Ectodermal cell (in vitro differentiated cells): ENCODE measurements at regions not wholly inside any gene's neighbourhood (a gene's known extent, or its start where the extent isn't known, plus 50 kb on each side); places are given as distances from the start of the nearest gene placed in this dataset.

Source experiments
- H3K27ac ChIP-seq: 2 replicates; pipeline ENCODE4 v1.7.0; 2013; ENCODE audit warnings: mild to moderate bottlenecking, low read depth, low read length; ENCODE audit not compliant: insufficient read depth, poor library complexity, severe bottlenecking
- H3K27me3 ChIP-seq: 2 replicates; pipeline ENCODE4 v1.7.0; 2013; ENCODE audit warnings: mild to moderate bottlenecking, low read length; ENCODE audit not compliant: insufficient read depth, control insufficient read depth, poor library complexity, severe bottlenecking
- H3K36me3 ChIP-seq: one replicate; pipeline ENCODE4 v1.7.0; 2013; ENCODE audit warnings: low read length; ENCODE audit not compliant: control insufficient read depth, insufficient read depth
- H3K4me1 ChIP-seq: one replicate; pipeline ENCODE4 v1.7.0; 2013; ENCODE audit warnings: low read length; ENCODE audit not compliant: control insufficient read depth, insufficient read depth
- H3K4me3 ChIP-seq: 2 replicates; pipeline ENCODE4 v1.7.0; 2013; ENCODE audit warnings: low read depth, low read length, control low read depth; ENCODE audit not compliant: insufficient read depth
- H3K9me3 ChIP-seq: 2 replicates; pipeline ENCODE4 v1.7.0; 2013; ENCODE audit warnings: mild to moderate bottlenecking, low read length, moderate library complexity; ENCODE audit not compliant: control insufficient read depth
- WGBS, 2 experiments: methylation state at CpG; one replicate each; pipeline ENCODE4 v1.1.7; 2013; ENCODE audit warnings: missing lambda C conversion rate in 2 of 2; 5-methylcytosine and 5-hydroxymethylcytosine counted together

DNA sequence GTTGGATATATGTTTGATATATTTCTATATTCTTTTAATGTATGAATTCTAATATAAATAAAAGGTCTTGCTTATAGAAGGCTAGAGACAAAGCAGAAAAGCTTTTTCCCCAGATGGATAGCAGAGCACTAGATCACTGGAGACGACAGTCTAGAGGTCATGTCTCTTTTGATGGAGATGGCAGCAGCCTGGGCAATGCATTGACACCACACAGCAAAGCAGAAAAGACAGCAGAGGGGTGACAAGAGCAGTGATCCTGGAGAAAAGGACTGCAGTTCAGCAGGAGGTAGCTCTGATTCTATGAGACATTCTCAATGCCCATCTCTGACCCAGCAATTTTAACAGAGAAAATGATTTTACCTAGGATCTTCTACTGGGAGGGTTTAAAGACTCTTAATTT is 210.6 kb downstream of the DTHD1 start:
- H3K9me3 ChIP-seq: no peaks in the 10 kb centered on the region
- WGBS, 2 experiments: 69 to 77% methylated on average over 1 of the region's 1 CpG
- no peaks in the 10 kb centered on the region for H3K36me3 ChIP-seq
- H3K4me1 ChIP-seq: no peaks in the 10 kb centered on the region
- H3K4me3 ChIP-seq: no peak overlapping the region
- no peaks in the 10 kb centered on the region for H3K27me3 ChIP-seq
- no peak overlapping the region for H3K27ac ChIP-seq

DNA sequence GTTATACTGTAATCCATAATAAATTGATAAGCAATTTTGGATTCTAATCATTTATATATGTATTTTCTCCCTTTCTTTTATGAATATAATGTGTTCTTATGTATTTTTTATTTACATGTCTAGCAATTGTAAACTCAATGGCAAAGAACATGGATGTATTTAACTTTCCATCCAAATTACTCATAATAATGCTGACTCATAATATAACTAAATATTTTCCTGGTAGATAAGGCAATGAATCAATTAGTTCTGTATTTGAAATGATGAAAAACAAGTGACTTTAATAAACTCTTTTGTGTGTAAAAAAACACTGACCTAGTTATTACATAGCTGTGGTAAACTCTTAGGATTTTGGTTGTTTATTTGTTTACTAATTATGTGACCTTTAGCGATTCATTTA is 211.2 kb downstream of the DTHD1 start:
- no peaks in the 10 kb centered on the region for H3K4me1 ChIP-seq
- no peak overlapping the region for H3K4me3 ChIP-seq
- H3K27ac ChIP-seq: no peak overlapping the region
- no peaks in the 10 kb centered on the region for H3K27me3 ChIP-seq
- H3K36me3 ChIP-seq: no peaks in the 10 kb centered on the region
- H3K9me3 ChIP-seq: no peaks in the 10 kb centered on the region
- WGBS, 2 experiments: no CpG with 5 or more reads among the region's 1 CpG

DNA sequence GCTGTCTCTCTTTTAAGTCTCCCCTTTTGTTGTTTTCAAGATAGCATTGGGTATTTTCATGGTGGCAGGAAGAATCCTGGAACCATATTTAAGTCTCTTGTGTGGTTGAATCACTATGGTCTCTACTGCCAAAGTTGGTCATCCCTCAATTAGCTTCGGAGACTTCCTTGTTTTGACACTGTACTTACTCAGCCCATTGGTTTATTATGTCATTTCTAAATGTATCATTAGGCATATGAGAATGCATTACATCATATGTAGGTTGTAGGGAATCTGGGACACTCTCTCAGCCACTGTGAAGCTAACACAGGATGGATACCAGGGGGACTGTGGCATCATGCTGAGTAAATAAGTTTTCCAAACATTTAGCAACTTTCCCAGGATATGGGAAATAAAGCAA is 211.8 kb downstream of the DTHD1 start:
- H3K9me3 ChIP-seq: no peaks in the 10 kb centered on the region
- 100% methylated on average over 1 of the region's 1 CpG for WGBS, 2 experiments

DNA sequence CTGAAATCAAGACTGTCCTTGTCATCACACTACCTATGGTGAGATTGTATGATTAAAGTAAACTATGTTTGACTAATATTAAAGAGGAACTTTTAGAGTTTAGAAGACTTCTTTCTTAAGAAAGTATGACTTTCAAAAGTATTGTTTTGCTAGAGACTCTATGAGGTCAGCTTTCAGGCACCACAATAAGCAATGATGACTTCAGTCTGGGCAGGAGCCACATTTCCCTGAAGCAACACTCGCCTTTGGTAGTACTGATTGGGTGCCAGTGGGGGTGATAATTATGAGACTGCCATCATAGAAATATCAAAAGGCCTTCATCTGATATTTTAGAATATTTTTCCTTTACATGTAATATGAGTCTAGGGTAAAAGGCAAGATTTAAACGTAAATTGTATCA is 212.6 kb downstream of the DTHD1 start:
- Histone ChIP-seq H3K4me1 (no peaks in the 10 kb centered on the region), H3K27me3 (no peaks in the 10 kb centered on the region), H3K36me3 (no peaks in the 10 kb centered on the region), H3K9me3 (no peaks in the 10 kb centered on the region), H3K27ac (no peak overlapping the region), H3K4me3 (no peak overlapping the region)
- WGBS, 2 experiments: 100% methylated on average over 1 of the region's 2 CpGs; no CpG with 5 or more reads in 1 of the 2 experiments

More for the DNA sequence above, 211.8 kb downstream of the DTHD1 start:
- Histone ChIP-seq H3K36me3 (no peaks in the 10 kb centered on the region), H3K27me3 (no peaks in the 10 kb centered on the region), H3K4me3 (no peak overlapping the region), H3K27ac (no peak overlapping the region), H3K4me1 (no peaks in the 10 kb centered on the region)

DNA sequence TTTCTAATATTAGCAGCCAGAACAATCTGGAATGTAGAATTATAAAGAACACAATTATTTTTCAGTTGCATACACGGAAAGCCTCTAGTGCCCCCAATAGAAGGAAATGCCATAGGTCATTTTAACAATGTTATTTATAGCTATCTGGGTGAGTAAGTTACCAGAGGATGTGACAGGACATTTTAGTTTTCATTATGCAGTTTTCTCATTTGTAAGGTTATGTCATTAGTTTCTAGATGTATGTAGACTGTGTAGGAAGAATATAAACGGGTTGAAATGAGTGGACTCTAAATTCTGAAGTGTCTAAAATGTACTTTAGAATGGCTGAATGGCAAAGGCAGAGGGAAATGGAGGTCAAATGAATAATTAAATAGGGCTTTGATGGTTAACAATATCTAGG is 213.3 kb downstream of the DTHD1 start:
- Histone ChIP-seq H3K36me3 (no peaks in the 10 kb centered on the region), H3K27ac (no peak overlapping the region)
- 92 to 98% methylated on average over 2 of the region's 2 CpGs for WGBS, 2 experiments

DNA sequence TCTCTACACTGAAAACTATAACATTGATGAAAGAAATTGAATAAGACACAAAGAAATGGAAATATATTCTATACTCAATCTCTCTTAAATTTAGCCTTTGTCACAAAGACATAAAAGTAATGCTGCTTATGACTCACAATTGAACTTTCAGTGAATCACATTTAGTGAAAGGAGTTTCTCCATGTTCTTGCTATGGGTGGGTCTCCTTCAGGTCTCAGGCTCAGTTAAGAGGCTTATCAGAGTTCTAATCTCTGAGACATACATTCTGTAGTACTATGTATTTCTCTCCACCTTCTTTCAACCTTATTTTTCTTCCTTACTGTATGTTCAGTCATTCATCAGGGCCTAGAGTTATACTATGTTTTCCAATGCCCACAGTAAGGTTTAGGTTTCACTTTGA is 220.9 kb downstream of the DTHD1 start:
- no peak overlapping the region for H3K4me3 ChIP-seq
- no peaks in the 10 kb centered on the region for H3K9me3 ChIP-seq
- H3K27ac ChIP-seq: no peak overlapping the region
- H3K4me1 ChIP-seq: no peaks in the 10 kb centered on the region
- no peaks in the 10 kb centered on the region for H3K36me3 ChIP-seq
- H3K27me3 ChIP-seq: no peaks in the 10 kb centered on the region

More for the DNA sequence above, 213.3 kb downstream of the DTHD1 start:
- H3K27me3 ChIP-seq: no peaks in the 10 kb centered on the region
- H3K4me1 ChIP-seq: no peaks in the 10 kb centered on the region
- H3K9me3 ChIP-seq: no peaks in the 10 kb centered on the region
- no peak overlapping the region for H3K4me3 ChIP-seq

DNA sequence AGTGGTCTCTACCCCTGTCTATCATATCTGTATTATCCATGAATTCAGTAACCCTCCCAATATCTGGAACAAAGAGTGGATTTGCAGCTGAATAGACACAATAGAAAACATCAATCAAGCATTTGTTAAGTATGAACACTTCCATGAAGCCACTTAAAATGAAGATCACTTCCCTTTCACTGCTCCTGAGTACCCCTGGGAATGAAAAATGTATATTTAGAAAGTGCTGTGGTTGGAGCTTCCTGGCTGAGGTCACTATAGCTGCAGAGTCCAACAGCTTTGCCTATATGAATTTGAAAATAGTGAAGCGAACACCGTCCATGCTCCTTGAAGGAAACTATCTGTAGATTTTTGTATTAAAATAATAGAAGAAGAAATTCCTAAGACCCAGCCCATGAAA is 227.0 kb downstream of the DTHD1 start:
- Histone ChIP-seq H3K9me3 (no peaks in the 10 kb centered on the region), H3K4me1 (no peaks in the 10 kb centered on the region), H3K27ac (no peak overlapping the region), H3K4me3 (no peak overlapping the region), H3K36me3 (no peaks in the 10 kb centered on the region), H3K27me3 (no peaks in the 10 kb centered on the region)
- WGBS, 2 experiments: 85 to 100% methylated on average over 2 of the region's 2 CpGs

DNA sequence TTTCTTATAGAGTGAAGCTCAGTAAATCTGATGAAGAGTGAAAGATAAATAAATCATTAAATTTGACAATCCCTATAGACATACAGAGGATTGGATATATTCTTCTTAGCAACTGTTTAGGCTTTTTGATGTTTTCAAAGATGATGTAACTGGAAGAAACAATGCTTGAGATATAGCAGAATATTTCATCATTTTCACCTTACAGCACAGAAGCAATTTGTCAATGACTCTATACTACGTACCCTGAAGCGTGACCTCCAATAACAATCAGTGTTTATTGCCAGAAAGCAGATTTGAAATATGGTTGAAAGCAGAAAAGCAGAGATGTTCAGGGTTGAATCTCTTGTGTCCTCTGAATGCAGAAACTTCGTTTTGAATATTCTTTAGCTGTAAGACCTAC is 228.4 kb downstream of the DTHD1 start:
- H3K36me3 ChIP-seq: no peaks in the 10 kb centered on the region
- H3K4me1 ChIP-seq: no peaks in the 10 kb centered on the region
- H3K27me3 ChIP-seq: no peaks in the 10 kb centered on the region
- H3K4me3 ChIP-seq: no peak overlapping the region
- WGBS, 2 experiments: 93 to 98% methylated on average over 3 of the region's 3 CpGs
- H3K27ac ChIP-seq: no peak overlapping the region
- no peaks in the 10 kb centered on the region for H3K9me3 ChIP-seq

DNA sequence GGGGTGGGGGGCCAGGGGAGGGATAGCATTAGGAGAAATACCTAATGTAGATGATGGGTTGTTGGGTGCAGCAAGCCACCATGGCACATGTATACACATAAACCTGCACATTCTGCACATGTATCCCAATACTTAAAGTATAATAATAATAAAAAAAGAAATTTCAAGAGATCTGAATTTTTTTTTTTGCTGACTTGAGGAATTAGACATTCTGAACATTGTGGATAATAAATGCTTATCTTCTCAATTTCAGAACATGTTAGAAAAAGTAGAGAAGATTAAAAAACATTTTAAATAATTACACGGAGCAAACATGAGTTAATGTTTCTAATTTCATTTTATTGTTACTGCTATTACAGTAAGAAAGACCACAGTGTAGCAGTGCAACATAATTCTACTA is 230.4 kb downstream of the DTHD1 start:
- Histone ChIP-seq H3K36me3 (no peaks in the 10 kb centered on the region), H3K4me3 (no peak overlapping the region), H3K27me3 (no peaks in the 10 kb centered on the region), H3K27ac (no peak overlapping the region), H3K9me3 (no peaks in the 10 kb centered on the region), H3K4me1 (no peaks in the 10 kb centered on the region)
- no CpG with 5 or more reads among the region's 1 CpG for WGBS, 2 experiments

DNA sequence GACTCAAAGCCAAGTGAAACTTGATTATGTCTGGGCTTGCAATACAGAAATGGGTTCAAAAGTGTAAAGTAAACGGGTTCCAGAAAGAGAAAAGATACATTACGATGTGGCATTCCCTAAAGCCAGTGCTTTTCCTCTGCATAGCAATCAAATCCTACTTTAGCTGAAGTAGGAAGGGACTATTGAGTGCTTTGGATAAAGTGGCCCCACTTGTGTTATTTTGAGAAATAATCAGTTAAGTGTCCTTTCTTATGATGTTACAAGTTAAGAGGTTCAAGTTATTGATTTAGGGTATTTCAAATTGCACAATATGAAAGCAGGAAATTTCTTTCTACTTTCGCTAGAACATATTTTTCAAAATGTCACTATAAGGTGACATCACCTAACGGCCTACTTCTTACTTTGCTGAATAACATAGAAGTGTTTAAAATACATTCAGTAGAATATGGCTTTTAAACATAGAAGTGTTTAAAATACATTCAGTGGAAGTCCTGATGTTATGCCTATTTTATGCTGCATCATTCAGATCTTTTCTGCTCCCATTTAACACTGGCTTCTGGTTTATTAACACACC is 235.2 kb downstream of the DTHD1 start:
- WGBS, 2 experiments: 71 to 83% methylated on average over 2 to 3 of the region's 4 CpGs
- H3K27me3 ChIP-seq: no peaks in the 10 kb centered on the region
- H3K4me1 ChIP-seq: no peaks in the 10 kb centered on the region
- H3K9me3 ChIP-seq: no peaks in the 10 kb centered on the region
- no peaks in the 10 kb centered on the region for H3K36me3 ChIP-seq
- no peak overlapping the region for H3K4me3 ChIP-seq
- no peak overlapping the region for H3K27ac ChIP-seq

DNA sequence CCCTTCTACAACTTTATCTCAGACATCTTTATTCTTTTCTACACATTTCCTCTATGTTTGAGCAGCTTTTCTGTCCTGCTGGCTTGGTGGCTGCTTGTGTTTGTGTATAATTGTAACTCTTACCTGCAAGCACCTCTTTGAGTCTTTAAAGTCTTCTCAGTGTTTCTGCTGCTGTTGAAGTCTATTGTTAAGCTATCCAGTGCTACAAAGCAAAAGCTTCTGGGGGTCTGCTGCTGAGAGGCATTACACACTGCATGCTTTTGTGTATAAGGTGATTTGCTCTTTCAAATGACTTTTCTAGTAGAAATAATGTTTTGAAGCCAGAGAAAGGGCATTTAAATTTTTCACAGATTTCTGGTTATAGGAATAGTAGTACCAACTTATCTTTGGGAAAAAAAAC is 241.8 kb downstream of the DTHD1 start:
- no peak overlapping the region for H3K4me3 ChIP-seq
- H3K4me1 ChIP-seq: no peaks in the 10 kb centered on the region
- no peaks in the 10 kb centered on the region for H3K36me3 ChIP-seq
- H3K9me3 ChIP-seq: no peaks in the 10 kb centered on the region
- H3K27ac ChIP-seq: no peak overlapping the region
- no peaks in the 10 kb centered on the region for H3K27me3 ChIP-seq
